Thoracic aorta (tissue), 2 donors: ENCODE measurements at regions not wholly inside any gene's neighbourhood (a gene's known extent, or its start where the extent isn't known, plus 50 kb on each side); places are given as distances from the start of the nearest gene placed in this dataset.

Experiments used
- ATAC-seq: fragments of 150-250 bp; one replicate; pipeline ENCODE4 v1.8.0; 2017; ENCODE audit warnings: low read depth; ENCODE audit not compliant: insufficient number of reproducible peaks, low FRiP score
- DNase-seq: peaks from one replicate; pipeline ENCODE4 v3.0.0-alpha.2; 2020; ENCODE audit warnings: low spot score
- H3K27ac ChIP-seq, 2 donors: fragments of 200-600 bp; sonication (generic); 1 replicate in 1 of 2; 2 replicates in 1 of 2; pipeline ENCODE4 v1.5.1; 2016; ENCODE audit warnings: mild to moderate bottlenecking in 2 of 2, moderate library complexity in 2 of 2
- H3K27me3 ChIP-seq: fragments of 200-600 bp; sonication (generic); replicated peaks from 2 replicates; pipeline ENCODE4 v1.6.0; 2016; ENCODE audit warnings: mild to moderate bottlenecking; ENCODE audit not compliant: insufficient read depth
- H3K36me3 ChIP-seq: fragments of 200-600 bp; sonication (generic); one replicate; pipeline ENCODE4 v1.5.1; 2016
- H3K4me1 ChIP-seq, 2 donors: fragments of 200-600 bp; sonication (generic); 1 replicate in 1 of 2; 2 replicates in 1 of 2; pipeline versions ENCODE4 v1.5.1 to v1.6.0; 2016; ENCODE audit warnings: low read depth in 2 of 2, mild to moderate bottlenecking in 1 of 2; ENCODE audit not compliant: control insufficient read depth in 1 of 2
- H3K4me3 ChIP-seq: fragments of 200-600 bp; sonication (generic); 2 replicates; pipeline ENCODE4 v1.5.1; 2016; ENCODE audit warnings: mild to moderate bottlenecking
- H3K9me3 ChIP-seq: fragments of 200-600 bp; sonication (generic); 2 replicates; pipeline ENCODE4 v1.5.1; 2016
- TF ChIP-seq, protein P1 (sequence below): fragments of 200-600 bp; sonication (generic); IDR thresholded peaks from one replicate; pipeline ENCODE4 v1.5.1; 2019; ENCODE audit warnings: antibody characterized with exemption

DNA sequence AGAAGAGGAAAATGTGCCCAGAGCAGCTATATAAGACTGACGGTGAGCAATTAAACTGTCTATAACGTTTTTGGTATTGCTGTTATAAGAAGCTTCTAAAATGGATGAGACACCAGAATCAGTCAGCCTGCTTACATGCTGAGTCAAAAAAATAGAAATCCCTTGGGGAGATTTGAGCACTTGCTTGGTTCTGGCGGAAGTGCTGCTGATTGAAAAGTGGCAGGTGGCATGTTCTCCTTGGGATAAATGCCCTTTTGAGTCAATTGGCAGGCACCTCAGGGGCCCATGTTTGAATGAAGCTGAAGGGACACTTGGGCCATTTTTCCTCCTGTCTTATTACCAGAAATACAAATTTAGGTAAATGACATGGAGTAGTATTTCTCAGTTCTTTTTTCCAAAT lies 148.7 kb downstream of the PTCHD1 start:
- Histone ChIP-seq H3K4me3 (no peak overlapping the region), H3K27ac (peak overlapping the region in 1 of 2 donors; percentile 8), H3K27me3 (no peaks in the 10 kb centered on the region), H3K4me1 (no peaks in the 10 kb centered on the region), H3K36me3 (no peaks in the 10 kb centered on the region), H3K9me3 (no peaks in the 10 kb centered on the region)
- DNase-seq = no peak
- ATAC-seq = no peak
- TF ChIP-seq, protein P1, sequence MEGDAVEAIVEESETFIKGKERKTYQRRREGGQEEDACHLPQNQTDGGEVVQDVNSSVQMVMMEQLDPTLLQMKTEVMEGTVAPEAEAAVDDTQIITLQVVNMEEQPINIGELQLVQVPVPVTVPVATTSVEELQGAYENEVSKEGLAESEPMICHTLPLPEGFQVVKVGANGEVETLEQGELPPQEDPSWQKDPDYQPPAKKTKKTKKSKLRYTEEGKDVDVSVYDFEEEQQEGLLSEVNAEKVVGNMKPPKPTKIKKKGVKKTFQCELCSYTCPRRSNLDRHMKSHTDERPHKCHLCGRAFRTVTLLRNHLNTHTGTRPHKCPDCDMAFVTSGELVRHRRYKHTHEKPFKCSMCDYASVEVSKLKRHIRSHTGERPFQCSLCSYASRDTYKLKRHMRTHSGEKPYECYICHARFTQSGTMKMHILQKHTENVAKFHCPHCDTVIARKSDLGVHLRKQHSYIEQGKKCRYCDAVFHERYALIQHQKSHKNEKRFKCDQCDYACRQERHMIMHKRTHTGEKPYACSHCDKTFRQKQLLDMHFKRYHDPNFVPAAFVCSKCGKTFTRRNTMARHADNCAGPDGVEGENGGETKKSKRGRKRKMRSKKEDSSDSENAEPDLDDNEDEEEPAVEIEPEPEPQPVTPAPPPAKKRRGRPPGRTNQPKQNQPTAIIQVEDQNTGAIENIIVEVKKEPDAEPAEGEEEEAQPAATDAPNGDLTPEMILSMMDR = no peak

DNA sequence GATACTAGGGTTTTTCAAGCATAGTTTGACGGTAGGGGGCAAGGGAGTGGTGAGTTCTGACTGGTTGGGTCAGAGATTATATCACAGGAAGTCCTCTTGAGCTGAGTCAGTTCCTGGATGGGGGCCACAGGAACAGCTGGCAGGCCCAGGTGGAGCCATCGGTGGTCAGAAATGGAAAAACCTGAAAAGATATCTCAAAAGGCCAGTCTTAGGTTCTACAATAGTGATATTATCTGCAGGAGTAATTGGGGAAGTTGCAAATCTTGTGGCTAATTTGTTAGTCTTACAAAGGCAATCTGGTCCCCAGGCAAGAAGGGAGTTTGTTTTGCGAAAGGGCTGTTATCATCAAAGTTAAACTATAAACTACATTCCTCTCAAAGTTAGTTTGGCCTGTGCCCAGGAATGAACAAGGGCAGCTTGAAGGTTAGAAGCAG lies 159.3 kb downstream of the PTCHD1 start:
- no peaks in the 10 kb centered on the region for H3K9me3 ChIP-seq
- H3K4me1 ChIP-seq = peaks cover 0 to 3% of the 10 kb centered on the region in 2 donors
- DNase-seq = no peak
- TF ChIP-seq, protein P1 = no peak
- ATAC-seq = no peak
- no peak overlapping the region for H3K4me3 ChIP-seq
- H3K27ac ChIP-seq = no peak overlapping the region
- no peaks in the 10 kb centered on the region for H3K36me3 ChIP-seq
- H3K27me3 ChIP-seq = no peaks in the 10 kb centered on the region

- Histone ChIP-seq H3K27ac (no peak overlapping the region), H3K27me3 (no peaks in the 10 kb centered on the region), H3K4me3 (no peak overlapping the region), H3K4me1 (peaks cover 0 to 3% of the 10 kb centered on the region in 2 donors), H3K9me3 (no peaks in the 10 kb centered on the region), H3K36me3 (no peaks in the 10 kb centered on the region)
- TF ChIP-seq, protein P1 = no peak
- no peak for DNase-seq
- no peak for ATAC-seq
Observed at GRCh38 chrX:23494741-23495140, 160.1 kb downstream of the PTCHD1 start.

- peaks cover 0 to 3% of the 10 kb centered on the region in 2 donors for H3K4me1 ChIP-seq
- H3K27me3 ChIP-seq = no peaks in the 10 kb centered on the region
- no peak overlapping the region for H3K4me3 ChIP-seq
- H3K27ac ChIP-seq = no peak overlapping the region
- ATAC-seq (no peak), DNase-seq (no peak)
- H3K36me3 ChIP-seq = no peaks in the 10 kb centered on the region
- TF ChIP-seq, protein P1 = no peak
- H3K9me3 ChIP-seq = no peaks in the 10 kb centered on the region
Observed at GRCh38 chrX:23497919-23498318, 163.3 kb downstream of the PTCHD1 start.

GRCh38 chrX:23501974-23502373 lies 165.3 kb upstream of the PRDX4 start:
- H3K27me3 ChIP-seq = no peaks in the 10 kb centered on the region
- H3K9me3 ChIP-seq = no peaks in the 10 kb centered on the region
- H3K4me1 ChIP-seq = peaks cover 0 to 15% of the 10 kb centered on the region in 2 donors
- DNase-seq (no peak), ATAC-seq (no peak)
- no peak overlapping the region for H3K27ac ChIP-seq
- H3K36me3 ChIP-seq = no peaks in the 10 kb centered on the region
- TF ChIP-seq, protein P1 = no peak
- no peak overlapping the region for H3K4me3 ChIP-seq
